Neural cell (in vitro differentiated cells): ENCODE measurements at regions not wholly inside any gene's neighbourhood (a gene's known extent, or its start where the extent isn't known, plus 50 kb on each side); places are given as distances from the start of the nearest gene placed in this dataset.

Experiments
- H2AFZ ChIP-seq: fragments of 200-600, 300-800 bp; sonication (generic), shearing (Covaris generic); 2 replicates; pipeline ENCODE4 v1.6.0; 2014; ENCODE audit warnings: low read depth, mild to moderate bottlenecking, antibody characterized with exemption, low read length, moderate library complexity
- H3F3A ChIP-seq: fragments of 200-600 bp; shearing (Covaris generic); 2 replicates; pipeline ENCODE4 v1.6.1; 2016; ENCODE audit warnings: mild to moderate bottlenecking, moderate library complexity, mixed read lengths, antibody characterized with exemption, low read length; ENCODE audit not compliant: insufficient read depth, poor library complexity, severe bottlenecking
- H3K27ac ChIP-seq: fragments of 200-600, 300-800 bp; sonication (generic), shearing (Covaris generic); 2 replicates; pipeline ENCODE4 v1.5.1; 2014; ENCODE audit warnings: mild to moderate bottlenecking, low read length, moderate library complexity
- H3K27me3 ChIP-seq: fragments of 300-800, 200-600 bp; sonication (generic), shearing (Covaris generic); 2 replicates; pipeline ENCODE4 v1.6.0; 2014; ENCODE audit warnings: mild to moderate bottlenecking, low read depth, low read length, moderate library complexity; ENCODE audit not compliant: insufficient read depth
- H3K36me3 ChIP-seq: fragments of 300-800, 200-600 bp; sonication (generic), shearing (Covaris generic); 2 replicates; pipeline ENCODE4 v1.5.1; 2014; ENCODE audit warnings: mild to moderate bottlenecking, antibody characterized with exemption, low read length, moderate library complexity; ENCODE audit not compliant: insufficient read depth
- H3K4me2 ChIP-seq: fragments of 300-800, 200-600 bp; sonication (generic), shearing (Covaris generic); 2 replicates; pipeline ENCODE4 v1.6.0; 2014; ENCODE audit warnings: mild to moderate bottlenecking, low read length
- H3K4me3 ChIP-seq: fragments of 300-800, 200-600 bp; sonication (generic), shearing (Covaris generic); 2 replicates; pipeline ENCODE4 v1.5.1; 2014; ENCODE audit warnings: mild to moderate bottlenecking, low read length, moderate library complexity
- H3K79me2 ChIP-seq: fragments of 200-600 bp; shearing (Covaris generic); replicated peaks from 2 replicates; pipeline ENCODE4 v1.6.0; 2014; ENCODE audit warnings: mild to moderate bottlenecking, low read length, moderate library complexity; ENCODE audit not compliant: insufficient read depth
- H3K9ac ChIP-seq: fragments of 300-800, 200-600 bp; sonication (generic), shearing (Covaris generic); 2 replicates; pipeline ENCODE4 v1.6.1; 2016; ENCODE audit warnings: mild to moderate bottlenecking, low read length, mixed read lengths
- H3K9me2 ChIP-seq: fragments of 200-600 bp; shearing (Covaris generic); 2 replicates; pipeline ENCODE4 v1.6.1; 2016; ENCODE audit warnings: mild to moderate bottlenecking, low read length, mixed read lengths; ENCODE audit not compliant: insufficient read depth
- H3K9me3 ChIP-seq: fragments of 200-600, 300-800 bp; sonication (generic), shearing (Covaris generic); 2 replicates; pipeline ENCODE4 v1.6.1; 2016; ENCODE audit warnings: mild to moderate bottlenecking, mixed run types, low read length, moderate library complexity, mixed read lengths
- H4K20me1 ChIP-seq: fragments of 200-600 bp; shearing (Covaris generic); 2 replicates; pipeline ENCODE4 v1.6.1; 2016; ENCODE audit warnings: mild to moderate bottlenecking, mixed run types; ENCODE audit not compliant: insufficient read depth
- EP300 ChIP-seq: fragments of 450-650 bp; conservative IDR thresholded peaks from 2 replicates; pipeline ENCODE4 v1.6.1; 2014; ENCODE audit warnings: antibody characterized with exemption, mild to moderate bottlenecking, moderate library complexity; ENCODE audit not compliant: poor library complexity, severe bottlenecking
- EZH2 ChIP-seq: fragments of 200-600, 300-800 bp; shearing (Covaris generic), sonication (generic); IDR thresholded peaks from 2 replicates; pipeline ENCODE4 v1.6.1; 2014; ENCODE audit warnings: antibody characterized with exemption, low read length, borderline replicate concordance, mild to moderate bottlenecking; ENCODE audit not compliant: insufficient read depth, poor library complexity, severe bottlenecking
- MXI1 ChIP-seq: fragments of 450-650 bp; conservative IDR thresholded peaks from 2 replicates; pipeline ENCODE4 v1.6.1; 2014; ENCODE audit warnings: antibody characterized with exemption, mild to moderate bottlenecking; ENCODE audit not compliant: poor library complexity, severe bottlenecking
- POLR2AphosphoS5 ChIP-seq: IDR thresholded peaks from 2 replicates; pipeline ENCODE4 v1.6.1; 2012
- RAD21 ChIP-seq: fragments of 450-650 bp; conservative IDR thresholded peaks from 2 replicates; pipeline ENCODE4 v1.6.1; 2014; ENCODE audit warnings: antibody characterized with exemption, mild to moderate bottlenecking, moderate library complexity
- SMC3 ChIP-seq: fragments of 450-650 bp; conservative IDR thresholded peaks from 2 replicates; pipeline ENCODE4 v1.6.1; 2014; ENCODE audit warnings: antibody characterized with exemption, mild to moderate bottlenecking, moderate library complexity; ENCODE audit not compliant: poor library complexity
- TAF1 ChIP-seq: IDR thresholded peaks from 2 replicates; pipeline ENCODE4 v1.6.1; 2012; ENCODE audit warnings: low read depth
- TF ChIP-seq, protein P1 (sequence below): IDR thresholded peaks from 2 replicates; pipeline ENCODE4 v1.6.1; 2012; ENCODE audit warnings: borderline replicate concordance
- TF ChIP-seq, protein P2 (sequence below): fragments of 450-650 bp; IDR thresholded peaks from 2 replicates; pipeline ENCODE4 v1.5.1; 2014; ENCODE audit warnings: antibody characterized with exemption, mild to moderate bottlenecking, moderate library complexity; ENCODE audit not compliant: poor library complexity, severe bottlenecking

DNA sequence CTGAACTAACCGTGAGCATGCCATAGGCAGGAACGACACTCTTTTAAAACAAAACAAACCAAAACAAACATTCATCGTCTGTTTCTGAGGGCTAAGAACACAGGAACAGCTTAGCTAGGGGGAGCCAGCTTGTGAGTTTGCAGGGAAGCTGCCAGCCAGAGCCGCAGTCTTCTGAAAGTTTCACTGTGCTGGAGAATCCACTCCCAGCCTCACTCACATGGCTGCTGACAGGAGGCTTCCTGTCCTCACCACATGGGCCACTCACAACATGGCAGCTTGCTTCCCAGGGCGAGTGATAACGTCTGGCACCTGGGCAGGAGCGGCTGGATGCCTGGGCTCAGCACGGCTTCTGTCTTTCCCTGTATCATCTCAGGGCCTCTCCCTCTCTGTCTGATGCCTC is 275.2 kb downstream of the MSX2 start:
- TF ChIP-seq SMC3 (no peak), EP300 (no peak), TAF1 (no peak)
- TF ChIP-seq, protein P1, sequence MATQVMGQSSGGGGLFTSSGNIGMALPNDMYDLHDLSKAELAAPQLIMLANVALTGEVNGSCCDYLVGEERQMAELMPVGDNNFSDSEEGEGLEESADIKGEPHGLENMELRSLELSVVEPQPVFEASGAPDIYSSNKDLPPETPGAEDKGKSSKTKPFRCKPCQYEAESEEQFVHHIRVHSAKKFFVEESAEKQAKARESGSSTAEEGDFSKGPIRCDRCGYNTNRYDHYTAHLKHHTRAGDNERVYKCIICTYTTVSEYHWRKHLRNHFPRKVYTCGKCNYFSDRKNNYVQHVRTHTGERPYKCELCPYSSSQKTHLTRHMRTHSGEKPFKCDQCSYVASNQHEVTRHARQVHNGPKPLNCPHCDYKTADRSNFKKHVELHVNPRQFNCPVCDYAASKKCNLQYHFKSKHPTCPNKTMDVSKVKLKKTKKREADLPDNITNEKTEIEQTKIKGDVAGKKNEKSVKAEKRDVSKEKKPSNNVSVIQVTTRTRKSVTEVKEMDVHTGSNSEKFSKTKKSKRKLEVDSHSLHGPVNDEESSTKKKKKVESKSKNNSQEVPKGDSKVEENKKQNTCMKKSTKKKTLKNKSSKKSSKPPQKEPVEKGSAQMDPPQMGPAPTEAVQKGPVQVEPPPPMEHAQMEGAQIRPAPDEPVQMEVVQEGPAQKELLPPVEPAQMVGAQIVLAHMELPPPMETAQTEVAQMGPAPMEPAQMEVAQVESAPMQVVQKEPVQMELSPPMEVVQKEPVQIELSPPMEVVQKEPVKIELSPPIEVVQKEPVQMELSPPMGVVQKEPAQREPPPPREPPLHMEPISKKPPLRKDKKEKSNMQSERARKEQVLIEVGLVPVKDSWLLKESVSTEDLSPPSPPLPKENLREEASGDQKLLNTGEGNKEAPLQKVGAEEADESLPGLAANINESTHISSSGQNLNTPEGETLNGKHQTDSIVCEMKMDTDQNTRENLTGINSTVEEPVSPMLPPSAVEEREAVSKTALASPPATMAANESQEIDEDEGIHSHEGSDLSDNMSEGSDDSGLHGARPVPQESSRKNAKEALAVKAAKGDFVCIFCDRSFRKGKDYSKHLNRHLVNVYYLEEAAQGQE, result no peak
- TF ChIP-seq, protein P2, sequence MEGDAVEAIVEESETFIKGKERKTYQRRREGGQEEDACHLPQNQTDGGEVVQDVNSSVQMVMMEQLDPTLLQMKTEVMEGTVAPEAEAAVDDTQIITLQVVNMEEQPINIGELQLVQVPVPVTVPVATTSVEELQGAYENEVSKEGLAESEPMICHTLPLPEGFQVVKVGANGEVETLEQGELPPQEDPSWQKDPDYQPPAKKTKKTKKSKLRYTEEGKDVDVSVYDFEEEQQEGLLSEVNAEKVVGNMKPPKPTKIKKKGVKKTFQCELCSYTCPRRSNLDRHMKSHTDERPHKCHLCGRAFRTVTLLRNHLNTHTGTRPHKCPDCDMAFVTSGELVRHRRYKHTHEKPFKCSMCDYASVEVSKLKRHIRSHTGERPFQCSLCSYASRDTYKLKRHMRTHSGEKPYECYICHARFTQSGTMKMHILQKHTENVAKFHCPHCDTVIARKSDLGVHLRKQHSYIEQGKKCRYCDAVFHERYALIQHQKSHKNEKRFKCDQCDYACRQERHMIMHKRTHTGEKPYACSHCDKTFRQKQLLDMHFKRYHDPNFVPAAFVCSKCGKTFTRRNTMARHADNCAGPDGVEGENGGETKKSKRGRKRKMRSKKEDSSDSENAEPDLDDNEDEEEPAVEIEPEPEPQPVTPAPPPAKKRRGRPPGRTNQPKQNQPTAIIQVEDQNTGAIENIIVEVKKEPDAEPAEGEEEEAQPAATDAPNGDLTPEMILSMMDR, result no peak
- H3K27me3 ChIP-seq, result peaks cover 16% of the 10 kb centered on the region
- no peaks in the 10 kb centered on the region for H4K20me1 ChIP-seq
- H3K4me3 ChIP-seq, result no peak overlapping the region
- H2AFZ ChIP-seq, result no peak overlapping the region
- no peaks in the 10 kb centered on the region for H3K36me3 ChIP-seq
- H3K27ac ChIP-seq, result no peak overlapping the region
- H3K9me2 ChIP-seq, result no peaks in the 10 kb centered on the region
- no peaks in the 10 kb centered on the region for H3K79me2 ChIP-seq
- H3K9me3 ChIP-seq, result peaks cover 2% of the 10 kb centered on the region
- no peak overlapping the region for H3K4me2 ChIP-seq
- H3F3A ChIP-seq, result no peaks in the 10 kb centered on the region
- no peak overlapping the region for H3K9ac ChIP-seq

DNA sequence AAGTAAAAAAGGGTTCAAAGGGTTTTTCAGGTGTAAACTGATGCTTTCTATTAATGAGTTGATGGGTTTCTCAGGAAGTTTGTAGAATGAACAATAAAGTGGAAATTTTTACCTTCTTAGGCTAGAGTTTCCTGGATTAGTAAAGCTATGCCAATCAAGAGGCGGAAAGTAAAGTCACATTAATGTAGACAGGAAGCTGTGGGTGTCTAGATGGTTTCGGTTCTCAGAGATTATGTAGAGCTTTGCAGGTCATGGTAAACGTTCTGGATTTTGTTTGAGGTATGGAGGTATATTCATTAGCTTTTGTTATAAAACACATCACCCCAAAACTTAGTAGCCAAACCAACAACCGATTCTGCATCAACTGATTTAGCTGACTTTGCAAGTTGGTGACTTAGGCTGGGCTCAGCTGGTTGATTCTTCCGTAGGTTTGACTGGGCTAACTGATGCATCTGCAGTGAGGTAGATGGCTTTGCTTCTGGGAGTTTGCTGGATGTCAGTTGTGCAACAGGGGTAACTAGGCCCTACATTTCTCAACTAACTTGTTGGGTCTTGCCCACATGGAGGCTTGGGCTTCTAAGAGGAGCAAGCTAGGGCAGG is 273.8 kb downstream of the MSX2 start:
- H4K20me1 ChIP-seq, result no peaks in the 10 kb centered on the region
- H3K9me3 ChIP-seq, result no peaks in the 10 kb centered on the region
- no peaks in the 10 kb centered on the region for H3K36me3 ChIP-seq
- no peak overlapping the region for H3K4me3 ChIP-seq
- H3K9ac ChIP-seq, result no peak overlapping the region
- H3K27ac ChIP-seq, result no peak overlapping the region
- no peak overlapping the region for H2AFZ ChIP-seq
- peaks cover 9% of the 10 kb centered on the region for H3K27me3 ChIP-seq
- TF ChIP-seq EP300 (no peak), EZH2 (no peak), MXI1 (no peak), TAF1 (no peak), SMC3 (no peak), POLR2AphosphoS5 (no peak), RAD21 (no peak)
- TF ChIP-seq, protein P1, result no peak
- TF ChIP-seq, protein P2, result no peak
- no peak overlapping the region for H3K4me2 ChIP-seq
- H3K79me2 ChIP-seq, result no peaks in the 10 kb centered on the region
- H3F3A ChIP-seq, result no peaks in the 10 kb centered on the region
- no peaks in the 10 kb centered on the region for H3K9me2 ChIP-seq
